ENCODE measurements at regions not wholly inside any gene's neighbourhood (a gene's known extent, or its start where the extent isn't known, plus 50 kb on each side); places are given as distances from the start of the nearest gene placed in this dataset.

GRCh38 chr18:33957707-33958106 is 267.0 kb downstream of the NOL4 start:
- TF ChIP-seq EZH2 (IDR thresholded peaks at IDR 0.05; ENCODE audit: low read length, missing control alignments): no peak
- no peak for TF ChIP-seq CTCF (conservative IDR thresholded peaks at IDR 0.05 in 1 of 2, IDR thresholded peaks at IDR 0.05 in 1 of 2; ENCODE audit: low read depth in 1 of 2, low read length in 2 of 2)
